Endothelial cell of umbilical vein (primary cell): ENCODE measurements at regions not wholly inside any gene's neighbourhood (a gene's known extent, or its start where the extent isn't known, plus 50 kb on each side); places are given as distances from the start of the nearest gene placed in this dataset.

Source experiments
- BruUV-seq: library from RNA; stranded (reverse); fragments of 400-500 nt; replicated peaks from 2 replicates; lab custom pipeline; 2021; lab: Mats Ljungman, UMichigan
- CTCF ChIA-PET: fragments of 300-600, 350-600 bp; sonication (Branson Sonifier 250); formaldehyde crosslinking; loops from one replicate; lab custom pipeline; 2021; ENCODE audit warnings: antibody characterized with exemption, inconsistent platforms; lab: Charles Lee
- POLR2A ChIA-PET: fragments of 300-600, 350-600 bp; sonication (Branson Sonifier 250); formaldehyde crosslinking; loops from one replicate; lab custom pipeline; 2021; ENCODE audit warnings: antibody characterized with exemption, inconsistent platforms; lab: Charles Lee
- DNase-seq: peaks from one replicate; pipeline ENCODE4 v3.0.0-alpha.2; 2011; ENCODE audit warnings: low read depth, low spot score
- FAIRE-seq: peaks from 2 replicates; lab custom pipeline; 2011; peaks lifted over from hg19 to GRCh38; lab: Jason Lieb, UNC
- H2AFZ ChIP-seq: 2 replicates; pipeline ENCODE4 v1.6.0; 2012; ENCODE audit warnings: low read depth, low read length, control low read depth, inconsistent platforms
- H3K27ac ChIP-seq: 2 replicates; pipeline ENCODE4 v1.5.1; 2011; ENCODE audit warnings: low read depth, mild to moderate bottlenecking, control low read depth, low read length, moderate library complexity; ENCODE audit not compliant: insufficient read depth
- H3K27me3 ChIP-seq, 2 experiments: 2 replicates each; pipeline versions ENCODE4 v1.6.0 to v1.6.1; 2011; ENCODE audit warnings: low read length in 2 of 2, mixed read lengths in 1 of 2; ENCODE audit not compliant: control insufficient read depth in 2 of 2, insufficient read depth in 2 of 2
- H3K36me3 ChIP-seq, 2 experiments: 2 replicates in 1 of 2; 3 replicates in 1 of 2; pipeline ENCODE4 v1.5.1; 2011; ENCODE audit warnings: low read length in 2 of 2, mild to moderate bottlenecking in 1 of 2, moderate library complexity in 1 of 2; ENCODE audit not compliant: control insufficient read depth in 2 of 2, insufficient read depth in 2 of 2; ENCODE audit errors: extremely low read depth in 1 of 2
- H3K4me1 ChIP-seq: 3 replicates; pipeline ENCODE4 v1.5.1; 2011; ENCODE audit warnings: mild to moderate bottlenecking, low read length; ENCODE audit not compliant: control insufficient read depth, insufficient read depth; ENCODE audit errors: extremely low read depth
- H3K4me2 ChIP-seq: 2 replicates; pipeline ENCODE4 v1.6.1; 2011; ENCODE audit warnings: low read length, control low read depth, mixed read lengths; ENCODE audit not compliant: insufficient read depth
- H3K4me3 ChIP-seq, 3 experiments: fragments of 200-600 bp in 1 of 3; sonication (generic), shearing (Covaris generic) in 1 of 3; replicated peaks in 1 of 3; 2 replicates each; pipeline ENCODE4 v1.5.1; 2011 to 2016; ENCODE audit warnings: control low read depth in 3 of 3, low read length in 3 of 3, mild to moderate bottlenecking in 2 of 3, inconsistent platforms in 1 of 3, low read depth in 1 of 3, moderate library complexity in 1 of 3; ENCODE audit not compliant: insufficient read depth in 1 of 3
- H3K79me2 ChIP-seq: 2 replicates; pipeline ENCODE4 v1.6.0; 2012; ENCODE audit warnings: low read length, inconsistent platforms; ENCODE audit not compliant: control insufficient read depth, insufficient read depth
- H3K9ac ChIP-seq: replicated peaks from 2 replicates; pipeline ENCODE3; 2011; ENCODE audit warnings: low read length, control low read depth; ENCODE audit not compliant: insufficient read depth; ENCODE audit errors: extremely low read depth
- H3K9me1 ChIP-seq: replicated peaks from 3 replicates; pipeline ENCODE4 v1.6.0; 2011; ENCODE audit warnings: mild to moderate bottlenecking, low read length; ENCODE audit not compliant: control insufficient read depth, insufficient read depth; ENCODE audit errors: extremely low read depth
- H3K9me3 ChIP-seq: replicated peaks from 2 replicates; pipeline ENCODE4 v1.5.1; 2012; ENCODE audit warnings: low read length, inconsistent platforms; ENCODE audit not compliant: control insufficient read depth, insufficient read depth
- H4K20me1 ChIP-seq: replicated peaks from 2 replicates; pipeline ENCODE3; 2011; ENCODE audit warnings: mild to moderate bottlenecking, low read length; ENCODE audit not compliant: control insufficient read depth, insufficient read depth; ENCODE audit errors: extremely low read depth
- EZH2 ChIP-seq: IDR thresholded peaks from 2 replicates; pipeline ENCODE4 v1.6.1; 2012; ENCODE audit warnings: borderline replicate concordance, low read depth, mild to moderate bottlenecking, moderate library complexity, low read length, inconsistent platforms; ENCODE audit not compliant: severe bottlenecking
- FOS ChIP-seq: IDR thresholded peaks from 2 replicates; pipeline ENCODE4 v1.6.1; 2011; ENCODE audit warnings: mild to moderate bottlenecking, low read length, moderate library complexity, borderline replicate concordance; ENCODE audit not compliant: insufficient read depth
- GATA2 ChIP-seq: IDR thresholded peaks from 2 replicates; pipeline ENCODE4 v1.7.0; 2011; ENCODE audit warnings: low read depth, mild to moderate bottlenecking, moderate library complexity, mixed read lengths, low read length; ENCODE audit not compliant: insufficient read length, insufficient read depth
- JUN ChIP-seq: IDR thresholded peaks from 2 replicates; pipeline ENCODE4 v1.6.1; 2011; ENCODE audit warnings: borderline replicate concordance, low read depth; ENCODE audit not compliant: insufficient read length, insufficient read depth
- MYC ChIP-seq: IDR thresholded peaks from one replicate; pipeline ENCODE4 v1.6.1; 2011; ENCODE audit warnings: mild to moderate bottlenecking, low read depth, low read length
- POLR2A ChIP-seq: IDR thresholded peaks from 2 replicates; pipeline ENCODE4 v1.6.1; 2012; ENCODE audit warnings: low read depth, mild to moderate bottlenecking, control low read depth, low read length
- POLR2AphosphoS5 ChIP-seq: IDR thresholded peaks from 2 replicates; pipeline ENCODE4 v1.6.1; 2012; ENCODE audit warnings: low read depth, mild to moderate bottlenecking, control low read depth, low read length, moderate library complexity; ENCODE audit not compliant: insufficient read depth
- dilution Hi-C: fragments of 300-500 bp; cut with MboI; formaldehyde crosslinking; loops from one replicate; pipeline ENCODE4 v1.15.0; 2019; ENCODE audit warnings: low sequenced_read_pairs; ENCODE audit not compliant: extremely low pct_ligation_motif_present
- intact Hi-C: fragments of 100-400 bp; cut with micrococcal nuclease; formaldehyde crosslinking; loops from one replicate; pipeline ENCODE4 v1.10.0; 2022
- TF ChIP-seq, protein P1 (sequence below): IDR thresholded peaks from 2 replicates; pipeline ENCODE4 v1.6.1; 2011; ENCODE audit not compliant: insufficient read depth, insufficient read length
- TF ChIP-seq, protein P2 (sequence below), 2 donors: IDR thresholded peaks; 1 replicate in 1 of 2; 2 replicates in 1 of 2; pipeline ENCODE4 v1.5.1; 2011; ENCODE audit warnings: low read length in 2 of 2, mild to moderate bottlenecking in 2 of 2, moderate library complexity in 2 of 2, control low read depth in 1 of 2, inconsistent platforms in 1 of 2, low read depth in 1 of 2; ENCODE audit not compliant: insufficient read depth in 1 of 2; ENCODE audit errors: extremely low read depth in 1 of 2

DNA sequence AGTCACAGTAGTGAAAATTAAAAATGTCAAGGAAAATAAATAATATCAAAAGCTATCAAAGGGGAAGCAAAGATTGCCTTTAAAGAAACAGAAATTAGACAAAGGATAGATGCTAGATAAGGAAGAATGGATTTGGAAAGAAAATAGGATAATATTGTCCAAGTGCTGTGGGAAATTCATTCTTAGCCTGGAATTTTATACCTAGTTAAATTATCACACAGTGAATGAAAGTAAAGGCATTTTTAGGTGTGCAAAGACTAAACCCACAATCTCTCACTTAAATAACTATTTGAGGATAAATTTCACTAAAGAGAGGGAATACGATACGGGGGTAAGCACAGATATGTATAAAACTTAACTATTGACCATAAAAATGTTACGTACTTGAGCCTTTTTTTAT, 511.1 kb downstream of the TMEM135 start:
- no peak overlapping the region for H2AFZ ChIP-seq
- ChIA-PET CTCF (no interaction called here), POLR2A (no interaction called here)
- no peak for FAIRE-seq
- no peak for DNase-seq
- no peak for TF ChIP-seq POLR2AphosphoS5
- no peak for TF ChIP-seq JUN
- TF ChIP-seq MYC = no peak
- TF ChIP-seq FOS = no peak
- TF ChIP-seq POLR2A = no peak
- no peak for TF ChIP-seq EZH2
- no peak for TF ChIP-seq GATA2
- TF ChIP-seq, protein P1, sequence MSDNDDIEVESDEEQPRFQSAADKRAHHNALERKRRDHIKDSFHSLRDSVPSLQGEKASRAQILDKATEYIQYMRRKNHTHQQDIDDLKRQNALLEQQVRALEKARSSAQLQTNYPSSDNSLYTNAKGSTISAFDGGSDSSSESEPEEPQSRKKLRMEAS = no peak
- TF ChIP-seq, protein P2, sequence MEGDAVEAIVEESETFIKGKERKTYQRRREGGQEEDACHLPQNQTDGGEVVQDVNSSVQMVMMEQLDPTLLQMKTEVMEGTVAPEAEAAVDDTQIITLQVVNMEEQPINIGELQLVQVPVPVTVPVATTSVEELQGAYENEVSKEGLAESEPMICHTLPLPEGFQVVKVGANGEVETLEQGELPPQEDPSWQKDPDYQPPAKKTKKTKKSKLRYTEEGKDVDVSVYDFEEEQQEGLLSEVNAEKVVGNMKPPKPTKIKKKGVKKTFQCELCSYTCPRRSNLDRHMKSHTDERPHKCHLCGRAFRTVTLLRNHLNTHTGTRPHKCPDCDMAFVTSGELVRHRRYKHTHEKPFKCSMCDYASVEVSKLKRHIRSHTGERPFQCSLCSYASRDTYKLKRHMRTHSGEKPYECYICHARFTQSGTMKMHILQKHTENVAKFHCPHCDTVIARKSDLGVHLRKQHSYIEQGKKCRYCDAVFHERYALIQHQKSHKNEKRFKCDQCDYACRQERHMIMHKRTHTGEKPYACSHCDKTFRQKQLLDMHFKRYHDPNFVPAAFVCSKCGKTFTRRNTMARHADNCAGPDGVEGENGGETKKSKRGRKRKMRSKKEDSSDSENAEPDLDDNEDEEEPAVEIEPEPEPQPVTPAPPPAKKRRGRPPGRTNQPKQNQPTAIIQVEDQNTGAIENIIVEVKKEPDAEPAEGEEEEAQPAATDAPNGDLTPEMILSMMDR (IDR thresholded peaks at IDR 0.05; ENCODE audit: extremely low read depth in 1 of 2, insufficient read depth in 1 of 2, low read depth in 1 of 2, low read length in 2 of 2) = no peak
- intact Hi-C loops = loop anchor here (10.0 kb wide), 1 partner anchor 176 kb away; no protein-coding TSS in a partner anchor
- no peaks in the 10 kb centered on the region for H3K79me2 ChIP-seq
- no peaks in the 10 kb centered on the region for H4K20me1 ChIP-seq
- no peaks in the 10 kb centered on the region for H3K36me3 ChIP-seq
- dilution Hi-C loops = no loop called here
- no peak overlapping the region for H3K4me3 ChIP-seq
- no peak overlapping the region for H3K27ac ChIP-seq
- no peak overlapping the region for H3K4me2 ChIP-seq
- H3K9me1 ChIP-seq = no peaks in the 10 kb centered on the region
- no peaks in the 10 kb centered on the region for H3K9me3 ChIP-seq
- no peaks in the 10 kb centered on the region for H3K4me1 ChIP-seq
- H3K27me3 ChIP-seq = no peaks in the 10 kb centered on the region
- no peak overlapping the region for H3K9ac ChIP-seq
- no TSS peak for BruUV-seq
